ENCODE measurements at regions not wholly inside any gene's neighbourhood (a gene's known extent, or its start where the extent isn't known, plus 50 kb on each side); places are given as distances from the start of the nearest gene placed in this dataset.
"Not testable (repeated sequence)": the region's sequence is repeated elsewhere in the genome, so short reads cannot be mapped to it uniquely, and the experiment has no call there.

- not testable (repeated sequence) for TF ChIP-seq CTCF (IDR thresholded peaks at IDR 0.05; ENCODE audit: insufficient read depth, low read depth, low read length); EZH2 (IDR thresholded peaks at IDR 0.05; ENCODE audit: insufficient read depth, low read length)
Measured at GRCh38 chr15:20003471-20003870, 538.1 kb downstream of the GOLGA6L6 start.
